ENCODE measurements at regions not wholly inside any gene's neighbourhood (a gene's known extent, or its start where the extent isn't known, plus 50 kb on each side); places are given as distances from the start of the nearest gene placed in this dataset.
"Not testable (repeated sequence)": the region's sequence is repeated elsewhere in the genome, so short reads cannot be mapped to it uniquely, and the experiment has no call there.

- DNase-seq = peak; percentile 48
Observed at GRCh38 chr16:23013484-23013883, 135.8 kb downstream of the USP31 start.

DNA sequence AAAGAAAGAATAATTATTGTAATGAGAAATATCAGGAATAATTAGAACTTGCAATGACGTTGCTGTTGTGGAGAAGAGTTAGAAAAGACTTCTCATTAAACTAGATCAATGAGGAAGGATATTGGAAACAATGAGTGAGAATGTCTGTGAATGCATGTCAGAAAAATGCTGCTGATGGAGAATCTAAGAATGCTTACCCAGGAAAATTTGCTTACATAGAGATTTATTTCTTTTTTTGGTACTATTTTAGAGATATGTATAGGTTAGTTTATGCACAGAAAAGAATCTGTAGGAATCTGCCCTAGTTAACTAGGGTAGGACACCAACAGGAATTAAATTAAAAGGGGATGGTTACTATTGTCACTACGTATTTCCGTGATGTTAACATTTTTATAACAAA is 140.2 kb downstream of the USP31 start:
- no peak for DNase-seq

DNA sequence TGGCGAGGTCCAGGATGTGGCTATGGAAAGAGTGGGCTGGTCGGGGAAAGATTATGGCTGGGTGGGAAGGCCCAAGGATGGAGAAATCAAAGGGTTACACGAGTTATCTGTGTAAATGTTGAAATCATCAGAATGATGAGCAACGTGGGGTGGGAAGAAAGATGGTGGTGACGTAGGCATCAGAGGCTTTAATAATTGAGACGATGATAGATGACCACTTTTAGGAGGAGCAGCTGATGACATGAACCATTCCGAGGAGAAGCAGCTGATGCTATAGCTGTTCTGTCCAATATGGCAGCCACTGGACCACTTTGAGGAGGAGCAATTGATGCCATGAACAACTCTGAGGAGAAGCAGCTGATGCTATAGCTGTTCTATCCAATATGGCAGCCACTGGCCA is 141.2 kb downstream of the USP31 start:
- no peak for DNase-seq

DNA sequence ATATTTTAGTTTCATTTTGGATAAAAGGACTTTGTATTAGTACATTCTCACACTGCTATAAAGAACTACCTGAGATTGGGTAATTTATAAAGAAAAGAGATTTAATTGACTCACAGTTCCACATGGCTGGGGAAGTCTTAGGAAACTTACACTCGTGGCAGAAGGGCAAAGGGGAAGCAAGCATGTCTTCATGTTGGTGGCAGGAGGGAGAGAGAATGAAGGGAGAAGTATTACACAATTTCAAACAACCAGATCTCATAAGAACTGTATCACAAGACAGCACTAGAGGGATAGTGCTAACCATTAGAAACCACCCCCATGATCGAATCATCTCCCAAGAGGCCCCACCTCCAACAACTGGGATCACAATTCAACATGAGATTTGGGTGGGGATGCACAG is 142.9 kb downstream of the USP31 start:
- no peak for DNase-seq

- no peak for DNase-seq
Observed at GRCh38 chr16:23005951-23006350, 143.3 kb downstream of the USP31 start.

- no peak for DNase-seq
Observed at GRCh38 chr16:22989598-22989997, 159.7 kb downstream of the USP31 start.

- DNase-seq = no peak
Observed at GRCh38 chr16:22983614-22984013, 165.6 kb downstream of the USP31 start.

GRCh38 chr16:22980514-22980913 is 166.6 kb downstream of the HS3ST2 start:
- DNase-seq = not testable (repeated sequence)

- peak; percentile 23 for DNase-seq
Observed at GRCh38 chr16:22979038-22979437, 165.1 kb downstream of the HS3ST2 start.

- peak; percentile 48 for DNase-seq
Observed at GRCh38 chr16:22977294-22977697, 163.3 kb downstream of the HS3ST2 start.

GRCh38 chr16:22973522-22973921 is 159.6 kb downstream of the HS3ST2 start:
- DNase-seq = peak; percentile 5

- no peak for DNase-seq
Observed at GRCh38 chr16:22971346-22971924, 157.5 kb downstream of the HS3ST2 start.

DNA sequence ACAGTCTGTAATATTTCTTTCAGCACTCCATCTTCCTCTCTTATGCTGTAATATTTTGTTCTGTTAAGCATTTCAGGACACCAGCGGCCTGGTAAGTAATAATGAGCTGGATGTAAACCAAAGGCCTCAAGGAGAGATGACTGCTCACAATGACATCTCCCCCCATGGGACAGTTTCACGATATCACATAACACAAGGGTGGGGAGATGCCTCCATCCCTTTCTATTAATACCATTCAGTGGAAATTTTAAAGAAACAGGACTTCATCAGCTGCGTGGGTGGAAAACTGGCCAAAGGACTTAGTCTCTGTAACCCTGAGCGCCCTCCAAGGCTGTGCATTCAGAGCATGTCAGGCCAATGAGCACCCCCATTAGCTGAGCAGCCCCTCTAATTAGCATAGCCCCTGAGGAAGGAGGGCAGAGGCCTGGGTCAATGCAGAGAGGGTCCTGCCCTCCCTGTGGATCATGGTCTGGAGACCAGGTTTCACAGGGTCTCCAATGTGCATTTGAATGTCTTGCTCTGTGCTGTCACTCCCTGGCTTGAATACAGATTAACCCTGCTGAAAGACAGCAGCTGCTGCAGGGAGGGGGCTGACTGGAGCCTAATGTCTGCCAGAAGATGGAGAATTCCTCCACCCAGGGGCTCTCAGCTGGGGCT is 156.4 kb downstream of the HS3ST2 start:
- DNase-seq = no peak

GRCh38 chr16:22969567-22969966 is 155.6 kb downstream of the HS3ST2 start:
- DNase-seq = no peak

DNA sequence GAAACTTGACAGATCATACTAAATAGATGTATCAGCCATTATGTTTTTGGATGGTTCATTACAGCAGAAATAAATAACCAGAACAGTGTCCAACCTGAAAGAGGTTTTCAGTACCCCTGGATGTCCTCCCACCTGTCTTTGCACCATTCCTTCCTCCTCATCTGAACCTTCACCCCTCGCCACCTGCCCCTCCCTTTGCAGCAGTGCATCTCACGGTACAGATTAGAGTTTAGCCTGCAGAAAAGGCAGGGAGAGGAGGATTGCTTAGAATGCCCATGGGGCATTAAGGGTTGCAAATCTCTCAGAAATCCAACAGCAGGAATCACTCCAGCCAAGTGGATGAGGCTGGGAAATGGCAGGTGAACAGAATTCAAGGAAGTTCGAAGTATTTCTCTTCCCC is 155.0 kb downstream of the HS3ST2 start:
- DNase-seq = no peak

GRCh38 chr16:22967521-22968095 is 153.6 kb downstream of the HS3ST2 start:
- DNase-seq = no peak
